ENCODE measurements at regions not wholly inside any gene's neighbourhood (a gene's known extent, or its start where the extent isn't known, plus 50 kb on each side); places are given as distances from the start of the nearest gene placed in this dataset.

DNA sequence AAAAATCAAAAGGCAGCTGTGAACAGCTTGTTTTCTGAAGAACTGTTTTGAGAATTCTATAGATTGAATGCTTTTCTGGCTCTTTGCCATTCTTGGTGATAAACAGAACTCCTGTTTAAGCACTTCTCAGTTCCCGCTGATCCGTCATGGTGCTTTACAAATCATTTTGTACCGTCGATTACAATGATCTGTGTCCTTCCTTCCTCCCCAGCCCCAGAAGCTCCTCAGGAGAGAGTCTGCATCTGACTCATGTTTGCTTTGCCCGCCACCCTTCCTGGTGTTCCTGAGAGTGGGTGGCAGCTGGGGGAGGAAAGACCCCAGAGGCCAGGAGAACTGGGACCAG is 538.6 kb upstream of the MARCKS start:
- no peak for DNase-seq

GRCh38 chr6:113320653-113321052 is 536.5 kb upstream of the MARCKS start:
- no peak for DNase-seq

DNA sequence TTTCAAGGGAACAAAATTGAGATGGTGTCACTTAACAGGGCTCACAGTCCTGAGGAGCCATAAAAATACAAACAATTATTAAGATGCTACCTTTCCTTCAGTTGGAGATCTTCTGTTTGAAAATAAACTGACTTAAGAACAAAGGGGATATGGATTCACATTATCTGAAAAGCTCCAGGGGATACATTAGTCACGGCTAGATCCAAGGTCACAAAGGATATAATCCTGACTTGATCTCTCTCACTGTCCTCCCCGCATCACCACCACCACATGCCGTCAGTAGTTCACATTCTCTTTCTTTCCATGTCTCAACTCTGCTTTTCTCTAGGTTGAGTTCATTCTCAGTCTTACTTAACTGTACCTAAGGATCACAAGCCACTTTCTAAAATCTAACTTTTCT is 530.4 kb upstream of the MARCKS start:
- no peak for DNase-seq

DNA sequence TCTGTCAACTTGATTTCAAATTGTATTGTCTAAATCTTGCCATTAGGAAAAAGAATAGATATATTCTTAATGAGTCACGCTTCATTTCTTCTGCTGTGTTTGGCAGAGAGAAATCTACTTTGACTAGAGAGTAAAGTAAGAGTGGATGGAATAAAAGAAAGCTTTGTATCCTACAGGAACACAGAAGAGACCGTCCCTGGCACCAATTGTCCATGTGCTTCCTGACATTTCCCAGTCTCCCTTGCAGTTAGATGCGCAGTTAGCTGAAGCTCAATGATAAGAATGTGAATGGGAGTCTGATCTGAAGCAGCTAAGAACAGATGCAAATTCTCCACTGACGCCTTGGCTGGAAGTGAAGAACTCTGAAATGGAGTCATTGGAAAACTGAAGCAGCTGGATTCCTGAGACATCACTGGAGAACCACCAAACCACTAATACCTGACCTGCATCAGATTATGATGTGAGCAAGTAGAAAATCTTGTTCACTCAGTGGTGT is 528.2 kb upstream of the MARCKS start:
- no peak for DNase-seq

GRCh38 chr6:113329942-113330635 is 527.1 kb upstream of the MARCKS start:
- no peak for DNase-seq

GRCh38 chr6:113330636-113330946 is 526.6 kb upstream of the MARCKS start:
- no peak for DNase-seq

- DNase-seq, result no peak
These were observed 526.1 kb upstream of the MARCKS start for GRCh38 chr6:113331021-113331420.

GRCh38 chr6:113338644-113339043 is 518.5 kb upstream of the MARCKS start:
- DNase-seq, result no peak

DNA sequence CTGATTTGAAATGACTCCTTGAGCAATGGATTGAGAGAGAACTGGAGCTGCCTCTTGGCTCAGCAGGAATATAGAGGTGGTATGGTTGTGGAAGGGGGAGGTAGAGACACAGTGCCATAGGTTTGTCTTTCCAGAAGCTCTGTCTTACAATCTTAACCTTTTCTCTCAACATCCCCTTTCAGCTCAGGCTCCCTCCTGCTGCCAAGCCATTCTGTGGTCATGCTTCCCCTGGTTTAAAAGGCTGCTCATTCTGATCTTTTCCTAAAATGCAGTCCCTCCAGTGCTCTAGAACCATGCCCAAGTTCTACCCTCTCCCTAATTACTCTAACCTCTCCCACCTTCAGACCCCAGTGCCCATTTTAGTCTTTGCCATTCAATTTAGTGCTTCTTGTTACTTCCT is 517.9 kb upstream of the MARCKS start:
- DNase-seq, result no peak

GRCh38 chr6:113340371-113340770 is 516.8 kb upstream of the MARCKS start:
- DNase-seq, result no peak

DNA sequence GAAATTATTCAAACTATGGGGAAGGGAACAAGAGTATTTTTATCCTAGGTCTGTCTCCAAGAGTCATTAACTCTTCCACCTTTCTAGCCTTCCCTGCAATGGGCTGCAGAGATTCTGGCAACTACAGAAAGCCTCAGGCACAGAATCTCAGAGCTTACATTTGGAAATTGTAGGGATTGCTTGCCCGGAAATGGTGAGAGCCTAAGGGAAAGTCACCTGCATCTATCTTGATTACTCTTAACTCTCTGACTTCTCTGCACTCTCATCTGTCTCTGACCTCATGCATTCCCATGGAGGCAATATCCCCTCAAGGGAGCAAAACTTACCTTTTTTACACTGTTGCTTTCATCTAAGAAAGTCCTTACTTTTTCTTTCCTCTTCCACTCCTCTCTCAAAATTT is 513.2 kb upstream of the MARCKS start:
- no peak for DNase-seq

- DNase-seq, result no peak
These were observed 512.2 kb upstream of the MARCKS start for GRCh38 chr6:113344969-113345368.

DNA sequence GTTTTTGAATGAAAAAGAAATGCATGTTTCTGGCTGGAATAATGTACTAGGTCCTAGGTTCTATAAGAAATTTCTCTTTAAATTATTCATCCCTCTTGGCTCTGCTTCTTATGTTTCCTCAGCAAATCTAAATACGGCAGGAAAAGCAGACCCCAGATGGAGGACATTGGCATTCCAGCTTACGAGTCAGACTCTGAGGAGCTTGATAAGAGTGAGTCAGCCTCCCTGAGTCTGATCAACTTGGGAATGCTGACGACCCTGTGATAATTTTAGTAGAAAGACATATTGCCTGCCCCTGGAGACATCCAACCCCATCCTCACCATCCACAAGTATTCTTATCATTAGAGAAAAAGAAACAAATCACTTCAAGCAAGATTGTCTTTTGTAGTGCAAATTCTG is 509.7 kb upstream of the MARCKS start:
- no peak for DNase-seq

DNA sequence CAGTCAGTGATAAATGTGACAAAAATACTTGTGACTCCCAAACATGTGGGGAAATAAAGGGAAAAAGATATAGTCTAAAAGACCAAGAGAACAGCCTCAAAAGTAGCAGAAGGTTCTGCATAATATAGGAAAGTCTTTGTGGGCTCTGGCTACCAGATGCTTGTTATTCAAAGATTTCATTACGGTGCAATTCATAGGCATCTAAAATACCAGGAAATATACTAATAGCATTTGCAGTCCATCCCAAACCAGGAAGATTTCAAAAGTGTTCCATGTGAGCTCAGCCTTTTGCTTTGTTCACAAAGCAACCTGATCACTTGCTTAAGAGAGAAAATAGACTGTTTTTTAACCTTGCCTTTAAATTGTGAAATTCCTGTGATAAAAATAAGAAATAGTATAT is 506.7 kb upstream of the MARCKS start:
- no peak for DNase-seq

DNA sequence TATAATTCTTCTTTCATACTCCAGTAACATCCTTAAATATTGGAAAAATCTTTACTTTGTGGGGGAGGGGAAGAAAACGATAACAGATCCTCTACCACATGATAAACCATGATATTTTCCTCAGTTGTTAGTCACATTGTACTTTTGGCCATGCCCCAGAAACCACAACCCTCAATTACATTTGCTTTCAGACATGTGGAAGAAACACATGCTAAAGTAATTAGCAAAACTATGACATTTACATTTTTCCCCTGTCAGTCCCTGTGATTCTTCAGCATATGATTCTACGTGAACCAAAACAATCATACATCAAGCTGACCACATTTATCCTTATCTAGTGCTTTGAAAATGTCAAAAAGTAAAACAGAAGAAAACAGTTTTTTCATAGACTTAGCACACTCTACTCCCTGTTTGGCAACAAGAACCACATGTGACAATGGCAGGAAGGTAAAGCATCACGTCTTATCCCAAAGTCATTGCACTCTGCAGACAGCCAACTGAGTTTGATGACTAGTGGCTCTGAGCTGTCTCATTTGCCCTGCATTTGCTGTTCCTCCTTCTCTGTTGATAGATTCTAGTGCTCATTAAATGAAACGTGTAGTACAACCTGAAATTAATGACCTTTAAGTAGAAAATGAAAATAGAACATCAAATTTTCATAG is 505.8 kb upstream of the MARCKS start:
- no peak for DNase-seq

DNA sequence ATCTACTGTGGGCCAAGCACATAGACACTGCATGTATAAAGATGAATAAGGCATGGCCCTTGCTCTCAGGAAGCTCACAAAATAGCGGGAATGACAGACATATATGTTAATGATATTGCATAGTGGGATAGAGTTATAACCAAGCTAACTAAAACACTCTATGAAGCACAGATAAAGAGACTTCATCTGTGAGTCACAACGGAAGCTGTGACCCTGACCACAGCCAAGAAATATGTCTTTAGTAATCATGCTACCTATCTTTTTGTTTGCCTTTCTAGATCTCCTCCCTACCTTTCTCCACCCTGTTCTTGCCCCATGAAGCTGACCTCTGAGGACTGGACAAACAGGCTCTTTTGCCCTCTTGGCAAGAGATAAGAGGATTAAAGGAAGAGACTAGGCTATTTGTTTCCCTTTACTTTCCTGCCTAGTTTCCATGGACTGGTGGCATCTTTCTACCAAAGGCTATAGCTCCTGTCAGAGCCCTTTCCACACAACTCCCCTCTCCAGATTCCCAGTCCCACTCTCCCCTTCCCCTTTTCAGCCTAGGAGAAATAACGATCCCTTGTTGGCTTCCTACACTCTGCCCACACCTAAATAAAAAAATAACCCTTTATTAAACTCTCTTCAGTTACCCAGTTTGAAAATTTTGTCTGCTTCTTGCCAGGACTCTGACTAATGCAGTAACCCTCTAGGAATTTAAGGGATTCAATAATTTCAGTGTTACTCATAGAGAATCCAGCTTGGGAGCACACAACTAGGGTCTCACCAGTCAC is 504.9 kb upstream of the MARCKS start:
- no peak for DNase-seq

- DNase-seq, result no peak
These were observed 504.3 kb upstream of the MARCKS start for GRCh38 chr6:113352831-113353230.

GRCh38 chr6:113353392-113353791 is 503.8 kb upstream of the MARCKS start:
- no peak for DNase-seq

DNA sequence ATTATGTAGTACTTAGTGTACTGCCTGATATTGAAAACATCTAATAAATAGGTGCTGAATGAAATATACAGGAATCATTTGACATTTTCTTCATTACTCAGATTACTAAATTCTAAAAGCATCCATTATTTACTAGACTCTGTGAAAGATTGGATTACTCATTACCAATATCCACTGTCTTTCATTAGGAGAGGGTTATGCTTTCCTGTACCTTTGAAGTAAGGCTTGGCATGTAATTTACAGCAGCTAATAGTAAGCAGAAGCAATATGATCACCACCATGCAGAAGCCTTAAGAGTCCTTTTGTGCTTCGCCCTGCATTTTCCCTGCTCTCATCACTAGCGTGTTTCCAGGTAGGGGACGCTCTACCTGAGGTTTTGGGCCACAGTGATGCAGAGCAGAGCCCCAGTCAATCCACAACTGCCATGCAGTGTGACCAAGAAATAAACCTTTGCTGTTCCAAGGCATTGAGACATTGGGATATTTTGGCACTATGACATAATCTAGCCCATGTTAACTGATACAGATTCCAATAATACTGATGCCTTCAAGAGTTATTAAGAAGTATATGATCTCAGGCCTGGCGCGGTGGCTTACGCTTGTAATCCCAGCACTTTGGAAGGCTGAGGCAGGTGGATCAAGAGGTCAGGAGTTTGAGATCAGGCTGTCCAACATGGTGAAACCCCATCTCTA is 502.8 kb upstream of the MARCKS start:
- no peak for DNase-seq

DNA sequence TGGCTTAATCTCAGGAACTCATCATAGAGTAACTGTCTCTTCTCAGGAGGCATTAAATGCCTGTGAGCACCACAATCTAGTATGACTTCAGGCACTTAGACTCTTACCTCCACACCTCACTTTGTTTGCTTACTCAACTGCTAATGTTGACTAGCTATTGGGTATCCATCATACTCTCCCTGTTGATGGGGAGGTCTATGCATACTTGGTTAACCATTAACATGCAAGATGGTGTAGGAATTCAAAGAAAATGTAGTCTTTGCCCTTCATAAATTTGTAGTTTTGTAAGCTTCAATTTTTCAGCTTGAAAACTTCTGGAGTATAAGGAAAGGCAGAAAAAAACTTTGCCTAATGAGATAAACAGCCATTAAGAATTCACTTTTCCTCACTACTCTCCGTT is 501.0 kb upstream of the MARCKS start:
- no peak for DNase-seq

- no peak for DNase-seq
These were observed 500.1 kb upstream of the MARCKS start for GRCh38 chr6:113357041-113357440.

DNA sequence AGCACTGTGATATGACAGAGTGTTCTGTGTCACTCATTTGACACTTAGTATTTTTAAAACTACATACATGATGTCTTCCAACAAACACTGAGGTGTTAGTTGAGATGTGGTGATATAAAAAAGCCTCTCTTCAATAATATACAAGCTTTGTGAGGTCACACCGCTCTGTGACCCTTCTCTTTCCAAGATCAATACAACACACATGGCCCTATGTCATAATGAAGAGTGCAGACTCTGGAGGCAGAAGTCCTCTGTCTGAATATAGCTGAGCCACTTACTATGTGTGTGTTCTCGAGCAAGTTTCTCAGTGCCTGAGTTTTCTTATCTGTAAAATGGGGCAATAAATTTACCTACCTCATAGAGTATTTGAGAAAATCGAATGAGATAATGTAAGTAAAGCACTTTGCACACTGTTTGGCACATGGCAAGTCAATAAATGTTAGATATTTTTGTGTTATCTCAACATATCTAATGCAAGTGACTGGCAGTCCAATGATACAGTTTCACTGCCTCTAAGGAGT is 499.0 kb upstream of the MARCKS start:
- no peak for DNase-seq
